ENCODE measurements at regions not wholly inside any gene's neighbourhood (a gene's known extent, or its start where the extent isn't known, plus 50 kb on each side); places are given as distances from the start of the nearest gene placed in this dataset.

GRCh38 chr4:137394018-137394417 lies 138.3 kb downstream of the PCDH18 start:
- RAD21 ChIA-PET (ENCODE audit: low non-redundant PET in 1 of 2, low total read pairs in 2 of 2, uncharacterized antibody in 2 of 2, unreplicated experiment in 2 of 2) = no interaction called here

More at GRCh38 chr4:137394018-137394417, 138.3 kb downstream of the PCDH18 start:
- ChIA-PET CTCF (interaction anchor here (1.2 kb wide), 1 partner anchor 18 kb away, joined by 3 read pairs; no protein-coding TSS in a partner anchor), POLR2A (no interaction called here)
- Histone ChIP-seq H3K36me3 (ENCODE audit: control insufficient read depth in 1 of 2, insufficient read depth in 2 of 2, low read length in 2 of 2) (no peaks in the 10 kb centered on the region), H3K9me3 (ENCODE audit: control insufficient read depth in 1 of 2, insufficient read depth in 1 of 2, low read depth in 1 of 2, low read length in 2 of 2) (no peaks in the 10 kb centered on the region), H3K4me2 (ENCODE audit: low read length) (no peak overlapping the region), H3K79me2 (ENCODE audit: insufficient read depth, low read length) (no peaks in the 10 kb centered on the region), H3K27me3 (ENCODE audit: insufficient read depth, low read length) (no peaks in the 10 kb centered on the region), H3K9ac (ENCODE audit: low read length) (no peak overlapping the region), H3K9me2 (ENCODE audit: insufficient read depth) (no peaks in the 10 kb centered on the region), H2AFZ (ENCODE audit: low read depth, low read length, poor library complexity, severe bottlenecking) (no peak overlapping the region), H3K4me3 (replicated peaks in 1 of 2; ENCODE audit: low read depth in 1 of 2, low read length in 2 of 2) (no peak overlapping the region), H3K27ac (ENCODE audit: low read depth, low read length) (no peak overlapping the region), H4K20me1 (ENCODE audit: insufficient read depth) (no peaks in the 10 kb centered on the region), H3K4me1 (ENCODE audit: control insufficient read depth in 1 of 2, insufficient read depth in 2 of 2, low read length in 2 of 2) (no peaks in the 10 kb centered on the region)
- intact Hi-C loops (cut with micrococcal nuclease) = no loop called here
- ATAC-seq (no peak), DNase-seq (ENCODE audit: low read depth, low spot score) (no peak)
- no peak for TF ChIP-seq SP1 (IDR thresholded peaks at IDR 0.05; ENCODE audit: low read depth)
- no peak for TF ChIP-seq EGR1 (IDR thresholded peaks at IDR 0.05; ENCODE audit: low read depth)
- no peak for TF ChIP-seq CBX3 (IDR thresholded peaks at IDR 0.05; ENCODE audit: low read depth)
- TF ChIP-seq RAD21 (IDR thresholded peaks at IDR 0.05; ENCODE audit: low read depth) = no peak
- no peak for TF ChIP-seq ZBTB33 (IDR thresholded peaks at IDR 0.05; ENCODE audit: extremely low read depth, insufficient replicate concordance, low read length)
- TF ChIP-seq, protein P1, sequence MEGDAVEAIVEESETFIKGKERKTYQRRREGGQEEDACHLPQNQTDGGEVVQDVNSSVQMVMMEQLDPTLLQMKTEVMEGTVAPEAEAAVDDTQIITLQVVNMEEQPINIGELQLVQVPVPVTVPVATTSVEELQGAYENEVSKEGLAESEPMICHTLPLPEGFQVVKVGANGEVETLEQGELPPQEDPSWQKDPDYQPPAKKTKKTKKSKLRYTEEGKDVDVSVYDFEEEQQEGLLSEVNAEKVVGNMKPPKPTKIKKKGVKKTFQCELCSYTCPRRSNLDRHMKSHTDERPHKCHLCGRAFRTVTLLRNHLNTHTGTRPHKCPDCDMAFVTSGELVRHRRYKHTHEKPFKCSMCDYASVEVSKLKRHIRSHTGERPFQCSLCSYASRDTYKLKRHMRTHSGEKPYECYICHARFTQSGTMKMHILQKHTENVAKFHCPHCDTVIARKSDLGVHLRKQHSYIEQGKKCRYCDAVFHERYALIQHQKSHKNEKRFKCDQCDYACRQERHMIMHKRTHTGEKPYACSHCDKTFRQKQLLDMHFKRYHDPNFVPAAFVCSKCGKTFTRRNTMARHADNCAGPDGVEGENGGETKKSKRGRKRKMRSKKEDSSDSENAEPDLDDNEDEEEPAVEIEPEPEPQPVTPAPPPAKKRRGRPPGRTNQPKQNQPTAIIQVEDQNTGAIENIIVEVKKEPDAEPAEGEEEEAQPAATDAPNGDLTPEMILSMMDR (IDR thresholded peaks at IDR 0.05 in 2 of 3, conservative IDR thresholded peaks at IDR 0.05 in 1 of 3; ENCODE audit: borderline replicate concordance in 1 of 3, insufficient read depth in 1 of 3, low read depth in 2 of 3, low read length in 2 of 3) = no peak
- no TSS peak for BruUV-seq (replicated peaks)

Data from HCT116 (cell line).